ENCODE measurements at regions not wholly inside any gene's neighbourhood (a gene's known extent, or its start where the extent isn't known, plus 50 kb on each side); places are given as distances from the start of the nearest gene placed in this dataset.

GRCh38 chr13:44760434-44760833, 184.3 kb upstream of the TSC22D1 start:
- DNase-seq (no peak), ATAC-seq (no peak)
- intact Hi-C loops (cut with DNase I), result no loop called here

GRCh38 chr13:44759384-44760360, 183.5 kb upstream of the TSC22D1 start:
- ATAC-seq (no peak), DNase-seq (no peak)
- intact Hi-C loops (cut with DNase I), result no loop called here

GRCh38 chr13:44758630-44759383, 182.7 kb upstream of the TSC22D1 start:
- no peak for DNase-seq
- intact Hi-C loops (cut with DNase I), result no loop called here
- peak in 1 of 2 donors; percentile 28 for ATAC-seq

- intact Hi-C loops (cut with DNase I), result no loop called here
- DNase-seq (no peak), ATAC-seq (no peak)
These were observed 181.5 kb upstream of the TSC22D1 start for GRCh38 chr13:44757671-44758070.

GRCh38 chr13:44756276-44756810, 180.2 kb upstream of the TSC22D1 start:
- no peak for DNase-seq
- no peak for ATAC-seq
- intact Hi-C loops (cut with DNase I), result no loop called here

- intact Hi-C loops (cut with DNase I), result no loop called here
- ATAC-seq (no peak), DNase-seq (no peak)
These were observed 179.7 kb upstream of the TSC22D1 start for GRCh38 chr13:44755872-44756271.

- no peak for DNase-seq
- no peak for ATAC-seq
- intact Hi-C loops (cut with DNase I), result no loop called here
These were observed 176.0 kb upstream of the TSC22D1 start for GRCh38 chr13:44752164-44752563.

- intact Hi-C loops (cut with DNase I), result no loop called here
- DNase-seq (no peak), ATAC-seq (no peak)
These were observed 174.5 kb upstream of the TSC22D1 start for GRCh38 chr13:44750630-44751029.

- ATAC-seq, result no peak
- intact Hi-C loops (cut with DNase I), result loop anchor here in 1 of 2 donors (5.0 kb wide), 1 partner anchor 102 kb away; no protein-coding TSS in a partner anchor
These were observed 173.8 kb upstream of the TSC22D1 start for GRCh38 chr13:44749906-44750305.

GRCh38 chr13:44748439-44748838, 172.3 kb upstream of the TSC22D1 start:
- ATAC-seq (no peak), DNase-seq (no peak)
- intact Hi-C loops (cut with DNase I), result loop anchor here in 1 of 2 donors (5.0 kb wide), 1 partner anchor 104 kb away; no protein-coding TSS in a partner anchor

More at GRCh38 chr13:44749906-44750305, 173.8 kb upstream of the TSC22D1 start:
- DNase-seq, result no peak

- intact Hi-C loops (cut with DNase I), result loop anchor here in 1 of 2 donors (5.0 kb wide), 1 partner anchor 105 kb away; no protein-coding TSS in a partner anchor
- ATAC-seq (peak; percentile 82 to 84), DNase-seq (no peak)
These were observed 171.0 kb upstream of the TSC22D1 start for GRCh38 chr13:44747179-44747578.

GRCh38 chr13:44746690-44747089, 170.6 kb upstream of the TSC22D1 start:
- ATAC-seq (no peak), DNase-seq (no peak)
- intact Hi-C loops (cut with DNase I), result loop anchor here in 1 of 2 donors (5.0 kb wide), 1 partner anchor 106 kb away; no protein-coding TSS in a partner anchor

GRCh38 chr13:44744880-44745633, 168.9 kb upstream of the TSC22D1 start:
- intact Hi-C loops (cut with DNase I), result loop anchor here in 1 of 2 donors (5.0 kb wide), 1 partner anchor 107 kb away; no protein-coding TSS in a partner anchor
- ATAC-seq (peak; percentile 50 to 66), DNase-seq (no peak)

GRCh38 chr13:44739539-44739938, 163.4 kb upstream of the TSC22D1 start:
- intact Hi-C loops (cut with DNase I), result no loop called here
- peak in 1 of 2 donors; percentile 57 for ATAC-seq
- no peak for DNase-seq

GRCh38 chr13:44739120-44739519, 163.0 kb upstream of the TSC22D1 start:
- intact Hi-C loops (cut with DNase I), result no loop called here
- DNase-seq (no peak), ATAC-seq (no peak)

GRCh38 chr13:44738463-44738862, 162.3 kb upstream of the TSC22D1 start:
- DNase-seq, result no peak
- intact Hi-C loops (cut with DNase I), result no loop called here
- no peak for ATAC-seq

- intact Hi-C loops (cut with DNase I), result no loop called here
- no peak for DNase-seq
- no peak for ATAC-seq
These were observed 159.7 kb upstream of the TSC22D1 start for GRCh38 chr13:44735806-44736205.

GRCh38 chr13:44734201-44734707, 158.1 kb upstream of the TSC22D1 start:
- ATAC-seq, result peak; percentile 44 to 80
- intact Hi-C loops (cut with DNase I), result no loop called here
- DNase-seq, result no peak
